ENCODE measurements at regions not wholly inside any gene's neighbourhood (a gene's known extent, or its start where the extent isn't known, plus 50 kb on each side); places are given as distances from the start of the nearest gene placed in this dataset.

- TF ChIP-seq CTCF (IDR thresholded peaks at IDR 0.05; ENCODE audit: insufficient read depth, low read length) = no peak
- TF ChIP-seq REST (IDR thresholded peaks at IDR 0.05; ENCODE audit: insufficient replicate concordance, low read depth) = no peak
Measured at GRCh38 chr2:71878626-71879508, 268.8 kb downstream of the CYP26B1 start.

Measured in HL-60 (cell line).